ENCODE measurements at regions not wholly inside any gene's neighbourhood (a gene's known extent, or its start where the extent isn't known, plus 50 kb on each side); places are given as distances from the start of the nearest gene placed in this dataset.

- no peak for TF ChIP-seq POLR2AphosphoS5 (IDR thresholded peaks at IDR 0.05)
- no peak for TF ChIP-seq CTCF (IDR thresholded peaks at IDR 0.05)
- no peak for TF ChIP-seq POLR2A (IDR thresholded peaks at IDR 0.05)
These were observed 813.0 kb downstream of the DHX35 start for GRCh38 chr20:39775110-39775509.
